ENCODE measurements at regions not wholly inside any gene's neighbourhood (a gene's known extent, or its start where the extent isn't known, plus 50 kb on each side); places are given as distances from the start of the nearest gene placed in this dataset.

- no peaks in the 10 kb centered on the region for H3K9me3 ChIP-seq (ENCODE audit: control insufficient read depth in 5 of 5, low read length in 5 of 5)
- H3K36me3 ChIP-seq (ENCODE audit: control insufficient read depth in 5 of 5, insufficient read depth in 5 of 5, low read length in 5 of 5): no peaks in the 10 kb centered on the region
- H3K9ac ChIP-seq (ENCODE audit: low read length in 5 of 5): no peak overlapping the region
- H3K27ac ChIP-seq (ENCODE audit: low read depth, low read length): no peak overlapping the region
- H3K27me3 ChIP-seq (ENCODE audit: control insufficient read depth in 5 of 5, insufficient read depth in 4 of 5, low read length in 5 of 5): peaks cover 0 to 3% (median 0%) of the 10 kb centered on the region in 5 donors
- H3K4me1 ChIP-seq (ENCODE audit: control insufficient read depth in 5 of 5, insufficient read depth in 5 of 5, low read length in 5 of 5): peaks cover 0 to 11% (median 5%) of the 10 kb centered on the region in 5 donors
- H3K4me3 ChIP-seq (ENCODE audit: low read depth in 1 of 5, low read length in 5 of 5): no peak overlapping the region
Observed at GRCh38 chr1:60867782-60868181, 214.6 kb upstream of the NFIA start.

- no peak overlapping the region for H3K9ac ChIP-seq (ENCODE audit: low read length in 5 of 5)
- H3K9me3 ChIP-seq (ENCODE audit: control insufficient read depth in 5 of 5, low read length in 5 of 5): no peaks in the 10 kb centered on the region
- peaks cover 0 to 3% (median 0%) of the 10 kb centered on the region in 5 donors for H3K27me3 ChIP-seq (ENCODE audit: control insufficient read depth in 5 of 5, insufficient read depth in 4 of 5, low read length in 5 of 5)
- H3K4me3 ChIP-seq (ENCODE audit: low read depth in 1 of 5, low read length in 5 of 5): no peak overlapping the region
- H3K27ac ChIP-seq (ENCODE audit: low read depth, low read length): no peak overlapping the region
- H3K36me3 ChIP-seq (ENCODE audit: control insufficient read depth in 5 of 5, insufficient read depth in 5 of 5, low read length in 5 of 5): no peaks in the 10 kb centered on the region
- H3K4me1 ChIP-seq (ENCODE audit: control insufficient read depth in 5 of 5, insufficient read depth in 5 of 5, low read length in 5 of 5): peaks cover 0 to 11% (median 5%) of the 10 kb centered on the region in 5 donors
Observed at GRCh38 chr1:60866917-60867531, 215.3 kb upstream of the NFIA start.

GRCh38 chr1:60866226-60866900, 216.0 kb upstream of the NFIA start:
- H3K9ac ChIP-seq (ENCODE audit: low read length in 5 of 5): no peak overlapping the region
- no peak overlapping the region for H3K4me3 ChIP-seq (ENCODE audit: low read depth in 1 of 5, low read length in 5 of 5)
- no peak overlapping the region for H3K27ac ChIP-seq (ENCODE audit: low read depth, low read length)

GRCh38 chr1:60865166-60865565, 217.2 kb upstream of the NFIA start:
- H3K9me3 ChIP-seq (ENCODE audit: control insufficient read depth in 5 of 5, low read length in 5 of 5): no peaks in the 10 kb centered on the region
- no peaks in the 10 kb centered on the region for H3K36me3 ChIP-seq (ENCODE audit: control insufficient read depth in 5 of 5, insufficient read depth in 5 of 5, low read length in 5 of 5)
- H3K9ac ChIP-seq (ENCODE audit: low read length in 5 of 5): no peak overlapping the region
- peaks cover 0 to 11% (median 6%) of the 10 kb centered on the region in 5 donors for H3K4me1 ChIP-seq (ENCODE audit: control insufficient read depth in 5 of 5, insufficient read depth in 5 of 5, low read length in 5 of 5)
- peaks cover 0 to 3% (median 0%) of the 10 kb centered on the region in 5 donors for H3K27me3 ChIP-seq (ENCODE audit: control insufficient read depth in 5 of 5, insufficient read depth in 4 of 5, low read length in 5 of 5)
- H3K27ac ChIP-seq (ENCODE audit: low read depth, low read length): no peak overlapping the region
- H3K4me3 ChIP-seq (ENCODE audit: low read depth in 1 of 5, low read length in 5 of 5): no peak overlapping the region

More at GRCh38 chr1:60866226-60866900, 216.0 kb upstream of the NFIA start:
- H3K9me3 ChIP-seq (ENCODE audit: control insufficient read depth in 5 of 5, low read length in 5 of 5): no peaks in the 10 kb centered on the region
- peaks cover 0 to 3% (median 0%) of the 10 kb centered on the region in 5 donors for H3K27me3 ChIP-seq (ENCODE audit: control insufficient read depth in 5 of 5, insufficient read depth in 4 of 5, low read length in 5 of 5)
- peaks cover 0 to 11% (median 6%) of the 10 kb centered on the region in 5 donors for H3K4me1 ChIP-seq (ENCODE audit: control insufficient read depth in 5 of 5, insufficient read depth in 5 of 5, low read length in 5 of 5)
- H3K36me3 ChIP-seq (ENCODE audit: control insufficient read depth in 5 of 5, insufficient read depth in 5 of 5, low read length in 5 of 5): no peaks in the 10 kb centered on the region

- Histone ChIP-seq H3K4me3 (ENCODE audit: low read depth in 1 of 5, low read length in 5 of 5) (no peak overlapping the region), H3K36me3 (ENCODE audit: control insufficient read depth in 5 of 5, insufficient read depth in 5 of 5, low read length in 5 of 5) (no peaks in the 10 kb centered on the region), H3K27me3 (ENCODE audit: control insufficient read depth in 5 of 5, insufficient read depth in 4 of 5, low read length in 5 of 5) (peaks cover 0 to 3% (median 0%) of the 10 kb centered on the region in 5 donors), H3K27ac (ENCODE audit: low read depth, low read length) (no peak overlapping the region), H3K4me1 (ENCODE audit: control insufficient read depth in 5 of 5, insufficient read depth in 5 of 5, low read length in 5 of 5) (peaks cover 0 to 11% (median 6%) of the 10 kb centered on the region in 5 donors), H3K9me3 (ENCODE audit: control insufficient read depth in 5 of 5, low read length in 5 of 5) (no peaks in the 10 kb centered on the region), H3K9ac (ENCODE audit: low read length in 5 of 5) (no peak overlapping the region)
Observed at GRCh38 chr1:60864722-60865121, 217.6 kb upstream of the NFIA start.

- Histone ChIP-seq H3K9ac (ENCODE audit: low read length in 5 of 5) (no peak overlapping the region), H3K27me3 (ENCODE audit: control insufficient read depth in 5 of 5, insufficient read depth in 4 of 5, low read length in 5 of 5) (peaks cover 0 to 3% (median 0%) of the 10 kb centered on the region in 5 donors), H3K36me3 (ENCODE audit: control insufficient read depth in 5 of 5, insufficient read depth in 5 of 5, low read length in 5 of 5) (no peaks in the 10 kb centered on the region), H3K4me3 (ENCODE audit: low read depth in 1 of 5, low read length in 5 of 5) (no peak overlapping the region), H3K27ac (ENCODE audit: low read depth, low read length) (no peak overlapping the region), H3K9me3 (ENCODE audit: control insufficient read depth in 5 of 5, low read length in 5 of 5) (no peaks in the 10 kb centered on the region), H3K4me1 (ENCODE audit: control insufficient read depth in 5 of 5, insufficient read depth in 5 of 5, low read length in 5 of 5) (peaks cover 0 to 13% (median 6%) of the 10 kb centered on the region in 5 donors)
Observed at GRCh38 chr1:60863131-60863530, 219.2 kb upstream of the NFIA start.

GRCh38 chr1:60861961-60862567, 220.3 kb upstream of the NFIA start:
- Histone ChIP-seq H3K36me3 (ENCODE audit: control insufficient read depth in 5 of 5, insufficient read depth in 5 of 5, low read length in 5 of 5) (no peaks in the 10 kb centered on the region), H3K27ac (ENCODE audit: low read depth, low read length) (no peak overlapping the region), H3K4me1 (ENCODE audit: control insufficient read depth in 5 of 5, insufficient read depth in 5 of 5, low read length in 5 of 5) (peaks cover 0 to 11% (median 6%) of the 10 kb centered on the region in 5 donors), H3K9me3 (ENCODE audit: control insufficient read depth in 5 of 5, low read length in 5 of 5) (no peaks in the 10 kb centered on the region), H3K4me3 (ENCODE audit: low read depth in 1 of 5, low read length in 5 of 5) (no peak overlapping the region), H3K9ac (ENCODE audit: low read length in 5 of 5) (no peak overlapping the region), H3K27me3 (ENCODE audit: control insufficient read depth in 5 of 5, insufficient read depth in 4 of 5, low read length in 5 of 5) (peaks cover 0 to 3% (median 0%) of the 10 kb centered on the region in 5 donors)

- Histone ChIP-seq H3K36me3 (ENCODE audit: control insufficient read depth in 5 of 5, insufficient read depth in 5 of 5, low read length in 5 of 5) (no peaks in the 10 kb centered on the region), H3K4me3 (ENCODE audit: low read depth in 1 of 5, low read length in 5 of 5) (no peak overlapping the region), H3K4me1 (ENCODE audit: control insufficient read depth in 5 of 5, insufficient read depth in 5 of 5, low read length in 5 of 5) (peaks cover 0 to 6% (median 2%) of the 10 kb centered on the region in 5 donors), H3K27me3 (ENCODE audit: control insufficient read depth in 5 of 5, insufficient read depth in 4 of 5, low read length in 5 of 5) (no peaks in the 10 kb centered on the region), H3K9ac (ENCODE audit: low read length in 5 of 5) (no peak overlapping the region), H3K27ac (ENCODE audit: low read depth, low read length) (no peak overlapping the region), H3K9me3 (ENCODE audit: control insufficient read depth in 5 of 5, low read length in 5 of 5) (no peaks in the 10 kb centered on the region)
Observed at GRCh38 chr1:60859111-60859510, 223.2 kb upstream of the NFIA start.

- Histone ChIP-seq H3K4me1 (ENCODE audit: control insufficient read depth in 5 of 5, insufficient read depth in 5 of 5, low read length in 5 of 5) (peaks cover 0 to 6% (median 2%) of the 10 kb centered on the region in 5 donors), H3K27ac (ENCODE audit: low read depth, low read length) (no peak overlapping the region), H3K27me3 (ENCODE audit: control insufficient read depth in 5 of 5, insufficient read depth in 4 of 5, low read length in 5 of 5) (no peaks in the 10 kb centered on the region), H3K9ac (ENCODE audit: low read length in 5 of 5) (no peak overlapping the region), H3K36me3 (ENCODE audit: control insufficient read depth in 5 of 5, insufficient read depth in 5 of 5, low read length in 5 of 5) (no peaks in the 10 kb centered on the region), H3K9me3 (ENCODE audit: control insufficient read depth in 5 of 5, low read length in 5 of 5) (no peaks in the 10 kb centered on the region), H3K4me3 (ENCODE audit: low read depth in 1 of 5, low read length in 5 of 5) (no peak overlapping the region)
Observed at GRCh38 chr1:60857851-60858250, 224.5 kb upstream of the NFIA start.

- no peaks in the 10 kb centered on the region for H3K9me3 ChIP-seq (ENCODE audit: control insufficient read depth in 5 of 5, low read length in 5 of 5)
- no peaks in the 10 kb centered on the region for H3K36me3 ChIP-seq (ENCODE audit: control insufficient read depth in 5 of 5, insufficient read depth in 5 of 5, low read length in 5 of 5)
- H3K4me3 ChIP-seq (ENCODE audit: low read depth in 1 of 5, low read length in 5 of 5): no peak overlapping the region
- no peaks in the 10 kb centered on the region for H3K27me3 ChIP-seq (ENCODE audit: control insufficient read depth in 5 of 5, insufficient read depth in 4 of 5, low read length in 5 of 5)
- H3K4me1 ChIP-seq (ENCODE audit: control insufficient read depth in 5 of 5, insufficient read depth in 5 of 5, low read length in 5 of 5): no peaks in the 10 kb centered on the region
- H3K27ac ChIP-seq (ENCODE audit: low read depth, low read length): no peak overlapping the region
- no peak overlapping the region for H3K9ac ChIP-seq (ENCODE audit: low read length in 5 of 5)
Observed at GRCh38 chr1:60850084-60850483, 232.3 kb upstream of the NFIA start.

Measured in subcutaneous abdominal adipose tissue (tissue), 5 donors.